Hepatic stellate cell (primary cell): ENCODE measurements at regions not wholly inside any gene's neighbourhood (a gene's known extent, or its start where the extent isn't known, plus 50 kb on each side); places are given as distances from the start of the nearest gene placed in this dataset.
A peak's percentile ranks its signal among the peaks of the same experiment; 100 is the strongest.
"Not testable (repeated sequence)": the region's sequence is repeated elsewhere in the genome, so short reads cannot be mapped to it uniquely, and the experiment has no call there.

Experiments
- DNase-seq: peaks from one replicate; pipeline ENCODE4 v3.0.0; 2011; ENCODE audit warnings: low spot score

- no peak for DNase-seq
Observed at GRCh38 chr9:78438211-78438610, 141.3 kb downstream of the PSAT1 start.

- DNase-seq: no peak
Observed at GRCh38 chr9:78438780-78439179, 141.9 kb downstream of the PSAT1 start.

GRCh38 chr9:78439190-78439865, 142.4 kb downstream of the PSAT1 start:
- peak; percentile 81 for DNase-seq

DNA sequence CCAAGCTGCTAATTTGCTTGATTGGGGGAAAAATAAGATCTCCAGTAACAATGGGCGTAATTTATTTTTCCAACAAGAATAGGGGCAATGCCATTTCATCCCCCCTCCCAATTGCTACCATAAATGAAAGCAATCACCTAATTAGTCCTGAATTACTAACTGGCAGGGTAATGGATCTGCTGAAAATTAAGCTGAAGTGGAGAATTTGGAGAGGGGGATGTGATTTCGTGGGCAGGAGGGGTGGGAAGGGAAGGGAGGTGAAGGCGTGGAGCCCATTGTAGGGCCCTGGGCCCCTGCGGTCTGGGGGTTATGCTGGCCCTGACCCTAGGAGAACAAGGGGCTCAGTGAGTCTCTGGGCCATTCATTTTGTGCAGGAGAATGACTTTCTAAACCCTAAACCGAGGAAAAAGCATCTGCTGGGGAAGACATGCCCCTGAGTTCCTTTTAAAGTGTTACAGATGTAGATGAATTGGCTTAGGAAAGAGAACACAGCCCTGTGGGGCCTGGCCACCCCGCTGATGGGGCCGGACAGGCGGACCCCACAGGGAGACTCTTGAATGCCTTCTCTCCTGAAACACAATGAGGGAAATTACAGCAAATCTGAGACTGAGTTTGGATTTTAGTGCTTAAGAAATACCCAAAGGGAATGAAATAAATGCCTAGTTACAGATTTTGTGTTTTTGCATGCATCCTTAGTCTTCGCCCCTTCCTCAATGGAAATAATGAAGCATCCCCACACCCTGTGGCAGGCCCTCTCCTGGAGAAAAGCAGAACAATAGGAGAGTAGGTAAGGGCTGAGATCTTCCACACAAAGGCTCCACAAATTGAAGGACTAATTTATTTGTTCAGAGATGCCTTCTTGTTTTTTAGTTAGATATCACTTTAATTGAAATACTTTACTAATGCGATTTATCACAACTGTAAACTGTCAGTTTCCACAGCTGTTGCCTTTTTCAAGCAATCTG, 143.2 kb downstream of the PSAT1 start:
- DNase-seq: no peak

- DNase-seq: no peak
Observed at GRCh38 chr9:78441396-78441795, 144.5 kb downstream of the PSAT1 start.

DNA sequence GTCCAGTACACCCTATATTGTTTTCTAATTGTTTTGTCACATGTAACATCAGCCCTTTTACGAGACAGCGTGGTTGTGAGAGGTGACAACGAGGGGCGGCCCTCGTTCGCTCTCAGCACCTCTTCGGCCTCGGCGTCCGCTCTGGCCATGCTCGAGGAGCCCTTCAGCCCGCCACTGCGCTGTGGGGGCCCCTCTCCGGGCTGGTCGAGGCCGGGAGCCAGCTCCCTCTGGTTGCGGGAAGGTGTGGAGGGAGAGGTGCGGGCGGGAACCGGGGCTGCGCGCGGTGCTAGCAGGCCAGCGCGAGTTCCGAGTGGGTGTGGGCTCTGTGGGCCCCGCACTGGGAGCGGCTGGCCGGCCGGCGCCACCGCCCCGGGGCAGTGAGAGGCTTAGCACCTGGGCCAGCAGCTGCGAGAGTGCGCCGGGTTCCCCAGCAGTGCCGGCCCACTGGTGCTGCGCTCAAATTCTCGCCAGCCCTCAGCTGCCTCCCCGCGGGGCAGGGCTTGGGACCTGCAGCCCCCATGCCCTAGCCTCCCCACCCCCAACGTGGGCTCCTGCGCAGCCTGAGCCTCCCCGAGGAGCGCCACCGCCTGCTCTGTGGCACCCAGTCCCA, 145.0 kb downstream of the PSAT1 start:
- DNase-seq: no peak

GRCh38 chr9:78442577-78442976, 145.7 kb downstream of the PSAT1 start:
- not testable (repeated sequence) for DNase-seq

DNA sequence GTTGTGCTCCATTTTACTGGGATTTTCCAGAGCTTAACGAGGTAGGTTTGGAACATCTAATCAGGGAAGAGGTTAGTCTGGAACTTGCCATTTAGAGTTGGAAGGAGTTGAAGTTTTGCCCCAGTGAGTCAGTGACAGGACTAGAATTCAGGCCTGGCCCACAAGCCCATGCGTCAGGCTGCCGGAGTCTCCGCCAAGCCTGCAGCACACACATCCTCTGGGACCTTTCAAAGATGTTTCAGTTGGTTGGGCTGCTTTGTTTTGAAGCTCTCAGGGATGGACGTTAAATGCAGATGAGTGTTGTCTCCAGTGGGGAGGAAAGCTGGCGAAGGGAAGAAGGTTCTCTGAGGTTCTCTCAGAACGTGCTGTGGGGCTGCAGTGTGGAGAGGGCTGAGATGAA, 147.0 kb downstream of the PSAT1 start:
- DNase-seq: no peak

- DNase-seq: no peak
Observed at GRCh38 chr9:78448960-78449673, 152.2 kb downstream of the PSAT1 start.

- DNase-seq: no peak
Observed at GRCh38 chr9:78453450-78453849, 156.5 kb downstream of the PSAT1 start.

- DNase-seq: peak; percentile 47
Observed at GRCh38 chr9:78462611-78463010, 165.7 kb downstream of the PSAT1 start.

DNA sequence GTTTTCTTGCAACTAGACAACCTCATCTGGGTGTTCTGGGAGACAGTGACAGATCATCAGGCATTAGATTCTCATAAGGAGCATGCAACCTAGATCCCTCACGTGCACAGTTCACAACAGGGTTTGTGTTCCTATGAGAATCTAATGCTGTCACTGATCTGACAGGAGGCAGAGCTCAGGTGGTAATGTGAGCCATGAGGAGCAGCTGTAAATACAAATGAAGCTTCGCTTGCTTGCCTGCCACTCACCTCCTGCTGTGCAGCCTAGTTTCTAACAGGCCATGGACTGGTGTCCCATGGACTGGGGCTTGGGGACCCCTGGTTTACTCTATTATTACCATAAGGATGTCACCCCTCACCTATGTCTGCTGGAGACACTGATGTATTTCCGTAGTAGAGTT, 166.8 kb downstream of the PSAT1 start:
- DNase-seq: no peak

- no peak for DNase-seq
Observed at GRCh38 chr9:78468231-78468630, 171.3 kb downstream of the PSAT1 start.

DNA sequence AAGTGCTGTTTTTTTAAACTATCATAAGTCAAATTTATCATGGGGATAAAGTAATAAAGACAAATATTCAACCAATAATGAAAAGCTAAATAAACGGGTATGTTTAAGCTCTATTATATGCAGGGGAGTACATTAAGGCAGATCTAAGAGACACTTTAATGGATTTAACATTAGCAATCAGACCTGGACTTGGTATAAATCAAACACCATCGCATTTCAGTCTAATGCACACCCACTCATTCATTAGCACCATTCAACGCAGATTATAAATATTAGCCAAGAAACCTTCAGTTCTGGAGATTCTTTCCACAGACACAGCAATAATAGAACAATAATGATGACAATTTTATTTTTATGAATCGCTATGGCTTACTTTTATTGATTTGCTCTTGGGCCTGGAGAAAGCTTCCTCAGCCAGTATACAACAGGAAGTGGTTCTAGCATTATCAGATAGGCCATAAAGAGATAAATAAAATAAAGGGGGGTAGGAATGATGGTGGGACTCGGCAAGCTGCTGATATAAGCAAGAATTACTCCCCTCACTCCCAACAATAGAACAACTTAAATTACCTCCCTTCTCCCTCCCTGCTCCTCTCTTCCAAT, 172.2 kb downstream of the PSAT1 start:
- DNase-seq: no peak

DNA sequence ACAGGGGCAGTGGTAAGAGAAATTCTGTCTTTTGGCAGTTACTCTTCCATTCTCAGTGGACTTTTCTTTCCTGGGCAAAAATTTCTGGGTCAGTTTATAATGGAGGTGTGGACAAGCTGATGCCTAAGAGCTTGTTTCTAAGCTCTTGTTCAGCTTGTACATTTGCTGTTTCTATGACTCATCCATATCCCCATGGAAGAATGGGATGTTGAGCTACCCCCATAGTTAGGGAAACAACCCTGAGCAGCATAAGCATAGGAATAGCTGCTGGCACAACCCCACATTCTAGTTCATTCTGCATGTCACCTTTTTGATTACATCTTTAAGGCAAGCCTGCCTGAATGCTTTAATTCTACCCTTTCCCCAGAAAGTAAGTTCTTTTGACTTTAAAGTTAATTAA, 173.3 kb downstream of the PSAT1 start:
- DNase-seq: no peak

DNA sequence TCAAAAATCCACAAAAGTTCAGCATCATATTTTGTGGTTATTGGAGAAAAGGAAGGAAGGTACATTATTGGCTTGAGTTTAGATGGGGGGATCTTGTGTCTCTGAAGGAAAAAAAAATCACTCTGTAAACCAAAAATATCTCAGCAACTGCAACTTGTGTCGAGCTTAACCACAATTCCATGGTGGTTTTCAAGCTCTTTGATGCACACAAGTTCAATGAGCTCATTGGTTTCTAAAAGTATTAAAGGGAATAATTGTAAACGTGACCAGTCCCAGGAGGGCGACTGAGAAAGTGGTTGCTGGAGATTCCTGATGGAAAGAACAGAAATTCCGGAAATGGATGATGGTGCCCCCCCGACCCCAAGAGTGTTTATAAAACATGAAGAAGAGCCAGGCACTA, 173.8 kb downstream of the PSAT1 start:
- no peak for DNase-seq

DNA sequence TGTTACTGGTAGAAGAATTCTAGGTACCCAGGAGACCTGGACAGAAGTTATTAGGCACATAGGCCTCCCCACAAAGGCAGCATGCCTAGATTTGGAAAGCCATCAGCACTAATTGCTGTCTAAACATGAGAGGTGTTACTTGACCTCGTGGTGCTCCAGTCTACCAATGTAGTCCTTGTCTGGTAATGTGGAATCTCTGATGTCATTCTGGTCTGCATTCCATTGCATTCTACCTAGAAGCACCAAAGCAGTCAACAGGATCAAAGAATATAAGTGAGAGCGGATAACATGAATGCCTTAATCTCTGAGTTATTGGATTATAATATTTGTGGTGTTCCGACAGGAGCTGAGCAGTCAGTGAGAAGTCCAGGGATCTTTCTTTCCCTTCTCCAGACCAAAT, 175.2 kb downstream of the PSAT1 start:
- no peak for DNase-seq

- DNase-seq: no peak
Observed at GRCh38 chr9:78479441-78479840, 182.5 kb downstream of the PSAT1 start.

GRCh38 chr9:78486661-78487060, 189.7 kb downstream of the PSAT1 start:
- no peak for DNase-seq

DNA sequence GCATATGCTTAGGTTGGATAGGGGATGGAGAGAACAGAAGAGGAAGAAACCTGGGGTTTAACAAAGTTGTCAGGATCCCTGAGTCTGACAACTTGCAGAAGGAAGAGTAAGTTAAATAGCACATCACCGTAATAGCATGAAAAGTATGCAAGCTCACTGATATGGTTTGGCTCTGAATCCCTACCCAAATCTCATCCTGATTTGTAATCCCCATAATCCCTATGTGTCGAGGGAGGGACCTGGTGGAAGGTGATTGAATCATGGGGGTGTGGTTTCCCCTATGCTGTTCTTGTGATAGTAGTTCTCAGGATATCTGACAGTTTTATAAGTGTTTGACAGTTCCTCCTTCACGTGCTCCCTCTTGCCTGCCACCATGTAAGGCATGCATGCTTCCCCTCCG, 193.3 kb downstream of the PSAT1 start:
- DNase-seq: no peak

DNA sequence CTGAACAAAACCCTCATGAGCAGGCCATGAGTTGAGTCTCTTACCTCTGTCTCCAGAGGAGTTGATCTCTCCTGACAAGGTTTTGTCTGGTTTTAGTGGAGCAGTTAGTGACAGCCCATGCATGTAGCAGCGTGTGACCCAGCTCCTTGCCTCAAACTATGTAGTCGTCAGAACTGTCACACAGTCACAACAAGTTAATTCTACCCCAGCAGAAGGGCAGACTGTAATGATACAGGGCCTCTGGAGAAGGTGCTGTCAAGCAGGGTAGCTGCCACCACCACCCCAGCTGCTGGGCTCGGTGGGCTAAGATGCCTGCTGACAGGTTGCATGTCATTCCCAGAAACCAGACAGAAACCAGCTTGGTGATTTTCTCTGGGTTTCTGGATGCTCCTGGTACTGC, 194.5 kb downstream of the PSAT1 start:
- no peak for DNase-seq

DNA sequence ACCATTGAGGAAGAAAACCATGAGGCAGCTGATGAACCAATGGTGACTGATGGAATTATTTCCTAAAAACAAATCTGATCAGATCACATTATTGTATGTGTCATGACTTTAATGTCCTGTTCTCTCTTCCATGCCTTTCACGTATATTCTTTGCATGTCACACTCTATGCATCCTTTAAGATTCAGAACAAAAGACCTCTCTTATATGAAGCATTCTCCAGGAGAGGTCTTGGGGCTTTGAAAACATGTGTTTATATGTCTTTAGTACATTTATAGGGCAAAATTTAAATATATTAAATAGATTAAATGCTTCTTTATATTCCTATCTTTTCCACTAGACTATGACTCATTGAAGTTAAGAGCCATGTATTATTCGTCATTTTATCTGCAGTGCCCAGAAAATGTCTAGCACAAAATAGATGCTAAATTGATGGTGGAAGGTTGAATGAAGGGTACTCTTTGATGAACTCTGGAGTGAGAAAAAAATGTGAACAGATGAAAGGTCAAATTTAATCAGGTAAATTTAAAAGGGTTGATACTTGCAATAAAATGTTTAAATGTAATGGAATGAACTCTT, 196.3 kb downstream of the PSAT1 start:
- no peak for DNase-seq
